ENCODE measurements at regions not wholly inside any gene's neighbourhood (a gene's known extent, or its start where the extent isn't known, plus 50 kb on each side); places are given as distances from the start of the nearest gene placed in this dataset.

GRCh38 chr10:51012073-51012472, 62.2 kb upstream of the PRKG1 start:
- TF ChIP-seq CTCF (conservative IDR thresholded peaks at IDR 0.05; ENCODE audit: low read depth in 2 of 2) (no peak), REST (IDR thresholded peaks at IDR 0.05; ENCODE audit: unreplicated experiment) (no peak), JUNB (IDR thresholded peaks at IDR 0.05; ENCODE audit: unreplicated experiment) (no peak), POLR2AphosphoS5 (IDR thresholded peaks at IDR 0.05; ENCODE audit: low read depth) (no peak), EZH2phosphoT487 (IDR thresholded peaks at IDR 0.05; ENCODE audit: unreplicated experiment) (no peak), EZH2 (IDR thresholded peaks at IDR 0.05; ENCODE audit: low read depth, unreplicated experiment) (no peak), NANOG (IDR thresholded peaks at IDR 0.05; ENCODE audit: borderline replicate concordance) (no peak), ZNF114 (CRISPR knock-in tag; IDR thresholded peaks at IDR 0.05) (no peak), CREB1 (CRISPR knock-in tag; IDR thresholded peaks at IDR 0.05; ENCODE audit: low read depth) (no peak), STAT1 (IDR thresholded peaks at IDR 0.05; ENCODE audit: unreplicated experiment) (no peak)

Data from GM23338 (cell line).